Ovary (tissue), 7 donors: ENCODE measurements at regions not wholly inside any gene's neighbourhood (a gene's known extent, or its start where the extent isn't known, plus 50 kb on each side); places are given as distances from the start of the nearest gene placed in this dataset.

ENCODE experiments used
- DNase-seq, 5 donors: peaks; one replicate each; pipeline ENCODE4 v3.0.0-alpha.2; 2019 to 2020
- H3K27ac ChIP-seq, 2 donors: fragments of 200-600 bp; one replicate each; pipeline versions ENCODE4 v1.5.1 to v1.8.0; 2019 to 2022
- H3K27me3 ChIP-seq: fragments of 200-600 bp; one replicate; pipeline ENCODE4 v1.8.0; 2022
- H3K36me3 ChIP-seq: fragments of 200-600 bp; sonication (generic); one replicate; pipeline ENCODE4 v1.5.1; 2019
- H3K4me1 ChIP-seq: one replicate; pipeline ENCODE4 v1.8.1; 2013; ENCODE audit warnings: mild to moderate bottlenecking, moderate library complexity; ENCODE audit not compliant: insufficient read depth
- H3K4me3 ChIP-seq: fragments of 200-600 bp; sonication (generic); one replicate; pipeline ENCODE4 v1.5.1; 2017
- H3K9me3 ChIP-seq, 2 donors: fragments of 200-600 bp in 1 of 2; sonication (generic) in 1 of 2; one replicate each; pipeline versions ENCODE4 v1.5.1 to v1.8.1; 2013 to 2019; ENCODE audit warnings: mild to moderate bottlenecking in 1 of 2, moderate library complexity in 1 of 2
- EP300 ChIP-seq: sonication (generic); formaldehyde crosslinking; IDR thresholded peaks from one replicate; pipeline ENCODE4 v1.6.1; 2017; ENCODE audit warnings: antibody characterized with exemption
- POLR2A ChIP-seq: fragments of 450-650 bp; IDR thresholded peaks from one replicate; pipeline ENCODE4 v1.6.1; 2017; ENCODE audit warnings: antibody characterized with exemption, mild to moderate bottlenecking, moderate library complexity
- WGBS, 3 donors: extraction: QIAGEN DNeasy Blood & Tissue Kit in 1 of 3; methylation state at CpG; one replicate each; pipeline versions ENCODE4 v1.1.5 to v1.1.7; 2013 to 2017; 5-methylcytosine and 5-hydroxymethylcytosine counted together
- intact Hi-C, 4 donors: fragments of 100-400 bp; cut with DNase I; formaldehyde crosslinking; loops; one replicate each; pipeline versions ENCODE4 v1.11.0 to v1.15.1; 2022 to 2023
- TF ChIP-seq, protein P1 (sequence below), 3 donors: fragments of 450-650 bp in 2 of 3; fragments of 200-600 bp in 1 of 3; IDR thresholded peaks; one replicate each; pipeline versions ENCODE4 v1.5.1 to v1.8.0; 2016 to 2022; ENCODE audit warnings: antibody characterized with exemption in 3 of 3, mild to moderate bottlenecking in 1 of 3
- donor health status: DM: no; HTN: no; CAD: no; lungs with moderate emphysema.
- donor health status: DM: no; HTN: no; CAD: no.
- donor health status: Bipolar disorder and iron deficiency.
- donor health status: DM: no; HTN: no; CAD: no.
- donor health status: DM: yes; HTN: yes; CAD: no.

DNA sequence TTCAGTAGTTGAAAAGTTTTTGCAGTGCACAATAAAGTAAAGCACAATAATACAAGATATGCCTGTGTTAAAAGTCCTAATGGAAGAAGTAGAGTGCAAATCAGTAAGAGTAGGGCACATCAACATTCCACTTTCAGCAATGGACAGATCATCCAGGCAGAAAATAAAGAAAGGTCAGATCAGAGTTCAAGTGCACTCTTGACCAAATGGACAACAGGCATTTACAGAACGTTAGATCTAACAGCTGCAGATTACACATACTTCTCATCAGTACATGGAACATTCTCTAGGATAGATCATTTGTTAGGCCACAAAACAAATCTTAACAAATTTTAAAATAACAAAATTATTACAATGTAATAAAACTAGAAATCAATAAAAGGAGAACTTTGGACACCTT lies 1373.5 kb upstream of the PABPC4L start:
- no peaks in the 10 kb centered on the region for H3K4me1 ChIP-seq
- DNase-seq: no peak
- WGBS, 3 donors: 0 to 10% (median 6%) methylated on average over 1 of the region's 1 CpG
- H3K36me3 ChIP-seq: no peaks in the 10 kb centered on the region
- no peaks in the 10 kb centered on the region for H3K27me3 ChIP-seq
- no peak overlapping the region for H3K27ac ChIP-seq
- intact Hi-C loops: no loop called here
- TF ChIP-seq POLR2A (no peak), EP300 (no peak)
- TF ChIP-seq, protein P1, sequence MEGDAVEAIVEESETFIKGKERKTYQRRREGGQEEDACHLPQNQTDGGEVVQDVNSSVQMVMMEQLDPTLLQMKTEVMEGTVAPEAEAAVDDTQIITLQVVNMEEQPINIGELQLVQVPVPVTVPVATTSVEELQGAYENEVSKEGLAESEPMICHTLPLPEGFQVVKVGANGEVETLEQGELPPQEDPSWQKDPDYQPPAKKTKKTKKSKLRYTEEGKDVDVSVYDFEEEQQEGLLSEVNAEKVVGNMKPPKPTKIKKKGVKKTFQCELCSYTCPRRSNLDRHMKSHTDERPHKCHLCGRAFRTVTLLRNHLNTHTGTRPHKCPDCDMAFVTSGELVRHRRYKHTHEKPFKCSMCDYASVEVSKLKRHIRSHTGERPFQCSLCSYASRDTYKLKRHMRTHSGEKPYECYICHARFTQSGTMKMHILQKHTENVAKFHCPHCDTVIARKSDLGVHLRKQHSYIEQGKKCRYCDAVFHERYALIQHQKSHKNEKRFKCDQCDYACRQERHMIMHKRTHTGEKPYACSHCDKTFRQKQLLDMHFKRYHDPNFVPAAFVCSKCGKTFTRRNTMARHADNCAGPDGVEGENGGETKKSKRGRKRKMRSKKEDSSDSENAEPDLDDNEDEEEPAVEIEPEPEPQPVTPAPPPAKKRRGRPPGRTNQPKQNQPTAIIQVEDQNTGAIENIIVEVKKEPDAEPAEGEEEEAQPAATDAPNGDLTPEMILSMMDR (IDR thresholded peaks at IDR 0.05): no peak
- H3K9me3 ChIP-seq: no peaks in the 10 kb centered on the region
- H3K4me3 ChIP-seq: no peak overlapping the region

DNA sequence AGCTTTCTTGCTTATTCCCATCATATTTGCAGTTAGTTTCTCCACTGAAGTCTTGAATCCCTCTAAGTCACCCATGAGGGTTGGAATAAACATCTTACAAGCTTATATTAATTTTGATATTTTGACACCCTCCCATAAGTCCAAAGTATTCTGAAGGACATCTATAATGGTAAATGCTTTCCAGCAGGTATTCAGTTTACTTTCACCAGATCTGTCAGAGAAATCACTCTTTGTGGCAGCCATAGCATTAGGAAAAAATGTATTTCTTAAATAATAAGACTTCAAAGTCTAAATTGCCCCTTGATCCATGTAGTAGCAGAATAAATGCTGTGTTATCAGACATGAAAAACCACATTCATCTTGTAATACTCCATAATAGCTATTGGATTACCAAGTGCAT lies 1371.7 kb upstream of the PABPC4L start:
- H3K36me3 ChIP-seq: no peaks in the 10 kb centered on the region
- intact Hi-C loops: no loop called here
- H3K27me3 ChIP-seq: no peaks in the 10 kb centered on the region
- DNase-seq: no peak
- H3K9me3 ChIP-seq: no peaks in the 10 kb centered on the region
- no peaks in the 10 kb centered on the region for H3K4me1 ChIP-seq
- H3K4me3 ChIP-seq: no peak overlapping the region
- no peak for TF ChIP-seq EP300
- TF ChIP-seq POLR2A: no peak
- TF ChIP-seq, protein P1 (IDR thresholded peaks at IDR 0.05): no peak
- no peak overlapping the region for H3K27ac ChIP-seq

DNA sequence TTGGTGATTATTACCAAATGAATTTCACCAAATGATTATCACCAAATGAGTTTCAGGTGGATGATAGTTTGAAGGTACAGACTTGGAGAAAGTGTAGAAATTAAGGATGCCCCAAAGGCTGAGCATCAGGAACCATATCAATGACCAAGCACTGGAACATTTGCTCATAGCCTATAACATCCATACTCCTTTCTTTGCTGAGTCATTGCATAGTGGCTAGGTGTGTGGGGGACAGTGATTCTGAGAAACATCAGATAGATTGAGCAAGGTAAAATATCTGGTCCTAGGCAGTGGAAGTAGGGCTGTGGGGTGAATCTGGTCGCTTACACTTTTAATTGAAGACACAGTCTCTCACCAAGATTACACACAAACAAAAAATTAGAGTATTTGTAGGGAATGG lies 1362.5 kb upstream of the PABPC4L start:
- Histone ChIP-seq H3K27ac (no peak overlapping the region), H3K4me3 (no peak overlapping the region), H3K36me3 (no peaks in the 10 kb centered on the region), H3K9me3 (no peaks in the 10 kb centered on the region), H3K4me1 (no peaks in the 10 kb centered on the region), H3K27me3 (no peaks in the 10 kb centered on the region)
- TF ChIP-seq EP300 (no peak), POLR2A (no peak)
- TF ChIP-seq, protein P1 (IDR thresholded peaks at IDR 0.05): no peak
- intact Hi-C loops: no loop called here
- whole genome bisulfite sequencing, 3 donors: 71 to 79% (median 74%) methylated on average over 1 of the region's 1 CpG
- DNase-seq: no peak

DNA sequence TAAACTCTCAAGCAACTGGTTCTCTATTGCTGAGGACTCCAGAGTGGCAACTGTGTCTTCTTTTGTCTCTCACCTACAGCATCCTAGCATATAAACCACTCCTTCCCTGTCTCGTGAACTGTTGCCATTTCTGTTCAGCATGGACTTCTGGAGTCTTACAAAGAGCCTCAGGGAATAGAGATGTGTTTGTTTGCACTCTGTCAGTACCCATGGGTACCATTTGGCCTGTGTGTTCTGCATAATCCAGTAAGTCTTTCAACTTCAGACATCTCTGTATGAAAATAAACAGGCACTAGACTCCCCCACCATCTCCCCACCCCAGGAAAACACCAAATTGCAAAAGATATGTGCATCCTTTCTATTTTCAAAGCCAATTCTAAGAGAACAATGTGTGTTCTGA lies 1351.6 kb upstream of the PABPC4L start:
- no peak for DNase-seq
- intact Hi-C loops: no loop called here
- Histone ChIP-seq H3K27me3 (no peaks in the 10 kb centered on the region), H3K36me3 (no peaks in the 10 kb centered on the region), H3K4me3 (no peak overlapping the region), H3K9me3 (no peaks in the 10 kb centered on the region), H3K4me1 (no peaks in the 10 kb centered on the region), H3K27ac (no peak overlapping the region)
- TF ChIP-seq, protein P1 (IDR thresholded peaks at IDR 0.05): no peak
- TF ChIP-seq POLR2A (no peak), EP300 (no peak)
- 56 to 63% (median 58%) methylated on average over 1 of the region's 1 CpG for WGBS, 3 donors

DNA sequence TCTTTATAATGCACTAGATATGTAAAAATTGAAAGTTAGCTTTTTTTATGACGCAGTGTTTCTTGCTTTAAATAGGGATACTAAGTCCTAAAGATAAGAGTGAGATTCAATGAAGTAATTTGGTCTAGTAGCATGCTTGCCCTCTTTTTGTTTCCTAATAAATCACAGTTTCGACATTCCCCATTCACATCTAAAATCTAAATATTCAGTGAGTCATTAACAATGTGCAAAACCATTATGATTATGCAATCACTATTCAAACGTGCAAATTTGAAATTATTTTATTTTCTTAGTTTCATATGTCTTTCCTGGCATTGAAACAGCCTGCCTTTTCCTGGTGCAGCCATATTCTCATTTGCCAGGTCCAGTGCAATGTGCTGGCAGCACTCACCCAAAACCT lies 1350.5 kb upstream of the PABPC4L start:
- intact Hi-C loops: no loop called here
- WGBS, 3 donors: 68 to 78% (median 69%) methylated on average over 3 of the region's 3 CpGs
- H3K4me1 ChIP-seq: no peaks in the 10 kb centered on the region
- no peak overlapping the region for H3K27ac ChIP-seq
- H3K9me3 ChIP-seq: no peaks in the 10 kb centered on the region
- no peak for DNase-seq
- TF ChIP-seq EP300 (no peak), POLR2A (no peak)
- TF ChIP-seq, protein P1 (IDR thresholded peaks at IDR 0.05): no peak
- no peak overlapping the region for H3K4me3 ChIP-seq
- no peaks in the 10 kb centered on the region for H3K27me3 ChIP-seq
- no peaks in the 10 kb centered on the region for H3K36me3 ChIP-seq
